T-helper 1 cell treated with Interleukin-12 subunit alpha and Interleukin-12 subunit beta and Interleukin-4 antibody, amounts not matched to agents 30 ng/mL and 1 ng/mL, for 36 hours (primary cell): ENCODE measurements at regions not wholly inside any gene's neighbourhood (a gene's known extent, or its start where the extent isn't known, plus 50 kb on each side); places are given as distances from the start of the nearest gene placed in this dataset.
"Not testable (repeated sequence)": the region's sequence is repeated elsewhere in the genome, so short reads cannot be mapped to it uniquely, and the experiment has no call there.

Source experiments
- intact Hi-C: fragments of 100-400 bp; cut with micrococcal nuclease; formaldehyde crosslinking; loops from one replicate; pipeline ENCODE4 v1.15.1; 2024

DNA sequence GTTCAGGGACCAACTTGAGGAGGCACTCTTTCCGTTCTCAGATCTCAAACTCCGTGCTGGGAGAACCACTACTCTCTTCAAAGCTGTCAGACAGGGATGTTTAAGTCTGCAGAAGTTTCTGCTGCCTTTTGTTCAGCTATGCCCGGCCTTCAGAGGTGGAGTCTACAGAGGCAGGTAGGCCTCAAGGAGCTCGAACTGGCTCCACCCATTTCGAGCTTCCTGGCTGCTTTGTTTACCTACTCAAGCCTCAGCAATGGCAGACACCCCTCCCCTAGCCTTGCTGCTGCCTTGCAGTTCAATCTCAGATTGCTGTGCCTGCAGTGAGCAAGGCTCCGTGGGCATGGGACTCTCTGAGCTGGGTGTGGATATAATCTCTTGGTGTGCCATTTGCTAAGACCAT lies 108.2 kb downstream of the DHRS2 start:
- intact Hi-C loops = not testable (repeated sequence)

- intact Hi-C loops = no loop called here
These were observed 114.2 kb downstream of the DHRS2 start for GRCh38 chr14:23750357-23750756.

GRCh38 chr14:23751616-23752015 lies 115.5 kb downstream of the DHRS2 start:
- intact Hi-C loops = no loop called here

- intact Hi-C loops = no loop called here
These were observed 127.2 kb downstream of the DHRS2 start for GRCh38 chr14:23763394-23763793.

- intact Hi-C loops = no loop called here
These were observed 130.7 kb downstream of the DHRS2 start for GRCh38 chr14:23766737-23767401.

DNA sequence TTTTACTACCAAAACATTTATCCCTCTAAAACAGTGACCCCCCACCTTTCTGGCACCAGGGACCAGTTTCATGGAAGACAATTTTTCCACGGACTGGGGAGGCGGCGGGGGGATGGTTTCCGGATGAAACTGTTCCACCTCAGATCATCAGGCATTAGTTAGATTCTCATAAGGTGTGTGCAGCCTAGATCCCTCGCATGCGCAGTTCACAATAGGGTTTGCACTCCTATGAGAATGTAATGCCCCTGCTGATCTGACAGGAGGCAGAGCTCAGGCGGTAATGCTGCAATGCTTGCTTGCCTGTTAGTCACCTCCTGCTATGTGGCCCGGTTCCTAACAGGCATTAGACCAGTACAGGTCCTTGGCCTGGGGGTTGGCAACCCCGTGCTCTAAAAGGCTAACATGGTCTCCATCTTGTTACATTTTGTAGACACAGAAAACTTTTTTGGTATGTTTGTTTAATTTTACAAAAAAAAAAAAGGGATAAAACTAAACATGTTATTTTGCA lies 133.1 kb downstream of the DHRS2 start:
- intact Hi-C loops = not testable (repeated sequence)

DNA sequence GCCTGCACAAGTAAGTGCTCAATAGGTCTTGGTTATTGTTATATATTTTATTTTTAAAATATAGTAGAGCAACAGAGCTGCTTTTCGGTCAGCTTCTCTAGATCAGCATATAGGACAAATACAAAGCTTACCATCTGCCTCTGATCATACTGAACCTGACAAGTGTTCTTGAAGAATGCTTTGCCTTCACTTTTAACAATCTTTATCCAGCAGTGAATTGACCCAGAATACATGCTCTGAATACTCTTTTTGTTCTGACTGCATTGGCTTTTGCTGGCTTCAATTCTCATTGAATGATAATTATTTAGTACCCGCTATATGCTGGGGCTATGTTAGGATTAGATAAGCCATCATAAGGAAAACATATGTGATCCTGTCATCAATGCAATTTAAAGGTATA lies 137.8 kb downstream of the DHRS2 start:
- intact Hi-C loops = no loop called here

DNA sequence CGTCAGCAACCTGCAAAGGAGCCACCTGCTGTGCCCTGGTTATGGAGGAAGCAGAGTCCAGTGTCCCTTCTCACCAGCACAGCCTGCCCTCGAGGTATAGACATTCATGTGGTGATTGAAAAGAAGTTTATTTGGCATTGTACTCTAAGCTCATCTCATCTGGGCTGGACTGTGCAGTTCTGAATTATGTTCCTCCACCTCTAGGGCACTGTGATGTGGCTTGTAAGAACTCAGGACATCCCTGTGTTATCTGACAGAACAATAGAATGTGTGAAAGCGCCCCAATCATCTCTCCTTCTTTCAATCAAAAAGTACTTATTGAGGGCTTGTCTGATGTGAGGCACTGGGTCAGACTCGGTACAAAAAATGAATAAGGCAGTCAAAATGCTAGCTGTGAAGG lies 140.1 kb downstream of the DHRS2 start:
- intact Hi-C loops = no loop called here

- intact Hi-C loops = no loop called here
These were observed 149.0 kb downstream of the DHRS2 start for GRCh38 chr14:23785208-23785607.

DNA sequence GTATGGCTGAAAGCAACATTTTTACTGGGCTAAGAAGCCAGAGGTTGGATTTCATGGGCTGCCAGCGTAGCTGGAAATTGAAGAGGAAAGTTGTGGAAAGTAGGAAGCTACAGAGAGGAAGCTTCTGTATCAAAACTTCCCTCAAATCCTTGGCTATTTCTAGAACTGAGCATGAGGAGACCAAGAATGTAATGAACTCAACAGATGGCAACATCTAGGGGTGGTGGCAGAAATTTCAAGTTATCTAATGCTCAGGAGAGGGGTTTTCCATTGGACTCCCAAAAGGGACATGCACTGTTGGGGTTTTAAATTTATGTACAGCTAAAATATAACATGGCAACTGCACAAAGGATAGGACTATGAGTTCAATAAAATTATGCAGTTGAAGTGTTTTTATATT lies 151.3 kb downstream of the DHRS2 start:
- intact Hi-C loops = no loop called here

DNA sequence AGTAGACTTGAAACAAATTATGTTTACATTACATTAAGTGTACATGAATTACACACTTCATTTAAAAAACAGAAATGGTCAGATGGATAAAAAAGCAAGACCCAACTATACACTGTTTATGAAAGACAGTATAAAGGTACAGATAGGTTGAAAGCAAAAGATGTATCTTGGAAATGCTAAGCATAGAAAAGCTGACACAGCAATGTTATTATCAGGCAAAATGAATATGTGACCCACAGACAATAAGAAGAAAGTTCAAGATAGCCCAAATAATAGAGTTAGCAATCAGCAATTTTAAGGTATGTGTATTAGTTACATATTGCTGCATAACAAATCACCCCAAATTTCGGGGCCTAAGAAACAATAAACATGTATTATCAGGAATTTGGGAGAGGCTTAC lies 153.5 kb downstream of the DHRS2 start:
- intact Hi-C loops = no loop called here

DNA sequence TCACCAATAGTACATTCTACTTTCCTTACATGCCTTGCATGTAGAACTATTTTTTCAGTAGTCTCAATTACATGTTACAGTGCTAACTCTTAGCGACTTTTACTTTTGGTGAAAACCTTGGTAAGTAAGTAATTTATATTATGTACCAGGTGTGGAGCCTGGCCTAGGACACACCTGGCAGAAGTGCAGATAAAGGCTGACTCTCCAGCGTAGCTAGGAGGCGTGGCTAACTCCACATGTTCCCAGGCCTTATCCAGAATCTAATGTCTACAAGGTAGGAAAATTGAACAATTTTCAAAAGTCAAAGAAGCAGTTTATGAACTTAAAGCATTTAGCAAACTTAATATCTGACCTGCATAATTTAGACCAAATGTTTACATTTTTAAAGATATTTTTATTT lies 157.4 kb downstream of the DHRS2 start:
- intact Hi-C loops = no loop called here

- intact Hi-C loops = no loop called here
These were observed 152.8 kb upstream of the DHRS4 start for GRCh38 chr14:23800811-23801210.

DNA sequence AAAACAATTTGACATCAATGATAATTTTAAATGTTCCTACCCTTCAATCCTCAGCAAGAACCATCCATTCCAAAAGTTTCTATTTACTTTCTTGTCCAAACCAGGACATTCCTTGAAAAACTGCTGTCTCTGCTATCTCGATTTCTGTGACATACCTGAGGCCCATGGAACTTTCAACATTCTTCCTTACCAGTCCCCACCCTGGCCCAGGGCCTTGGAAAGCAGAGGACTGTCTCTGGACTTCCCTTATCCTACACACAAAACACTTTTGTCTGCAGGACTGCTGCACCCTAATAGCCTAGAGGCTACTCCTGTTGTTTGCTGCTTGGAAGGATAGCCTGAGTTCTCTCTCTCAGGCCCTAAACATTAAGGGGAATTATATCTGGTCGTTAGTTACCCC lies 151.8 kb upstream of the DHRS4 start:
- intact Hi-C loops = no loop called here

DNA sequence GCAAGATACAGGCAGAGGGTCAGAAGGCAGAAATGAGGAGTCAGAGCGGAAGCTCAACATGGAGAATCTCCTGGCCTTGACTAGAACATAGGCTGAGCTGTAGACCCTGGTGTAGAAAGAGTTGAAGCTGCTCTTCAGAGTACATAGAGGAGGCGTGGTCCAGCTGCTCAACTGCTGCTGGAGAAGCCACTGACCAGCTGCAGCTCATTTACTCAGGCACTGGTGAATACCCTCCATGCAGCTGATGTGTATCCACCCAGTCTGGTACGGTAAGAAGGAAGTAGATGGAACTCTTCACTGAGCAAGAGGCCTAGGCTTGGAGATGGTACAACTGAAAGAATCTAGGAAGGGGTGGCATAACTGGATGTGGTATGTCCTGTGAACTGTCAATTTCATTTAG lies 148.8 kb upstream of the DHRS4 start:
- intact Hi-C loops = no loop called here

DNA sequence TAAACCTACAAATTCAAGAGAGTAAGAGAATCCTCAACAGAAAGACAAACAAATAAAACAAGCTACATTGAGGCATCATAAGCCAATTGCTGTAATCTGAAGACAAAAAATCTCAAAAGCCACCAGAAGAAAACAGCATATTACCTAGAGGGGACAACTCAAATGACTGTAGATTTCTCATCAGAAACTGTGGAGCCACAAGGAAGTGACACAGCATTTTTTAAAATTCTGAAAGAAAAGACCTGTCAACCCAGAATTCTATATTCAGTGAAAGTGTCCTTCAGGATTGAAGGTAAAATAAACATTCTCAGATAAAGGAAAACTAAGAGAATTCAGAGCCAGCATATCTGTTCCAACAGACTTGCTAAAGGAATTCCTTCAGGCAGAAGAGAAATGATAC lies 147.8 kb upstream of the DHRS4 start:
- intact Hi-C loops = no loop called here

DNA sequence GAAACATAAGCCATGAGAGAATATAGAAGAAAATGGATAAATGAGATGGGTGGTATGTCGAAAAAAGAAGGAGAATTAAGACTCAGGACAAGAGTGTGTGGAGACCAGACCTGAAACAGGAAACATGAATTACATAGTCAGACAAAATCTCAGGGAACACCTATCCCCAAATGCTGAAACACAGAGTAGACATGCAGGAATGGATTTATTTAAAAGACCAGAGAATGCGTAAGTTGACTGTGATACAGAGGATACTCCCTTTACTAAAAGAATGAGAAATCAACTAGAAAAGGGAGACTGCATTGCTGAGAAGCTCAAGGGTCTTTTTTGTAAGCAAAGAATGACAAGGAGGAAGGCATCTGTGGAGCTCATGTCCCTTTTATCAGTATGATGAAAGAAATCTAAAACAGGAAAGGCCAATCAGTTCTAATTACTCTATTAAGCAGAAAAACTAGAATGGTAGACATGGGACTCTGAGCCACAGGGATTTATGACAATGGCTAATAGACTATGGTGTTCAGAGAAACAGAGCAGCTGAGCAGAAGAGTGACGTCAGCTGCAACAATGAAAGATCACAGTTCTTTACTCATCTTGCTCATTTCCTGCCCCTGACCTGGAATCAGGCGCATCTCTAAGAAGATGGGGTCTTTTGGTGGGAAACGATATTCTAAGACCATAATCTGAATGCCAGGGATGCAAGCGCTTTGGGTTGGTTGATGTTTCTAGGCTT lies 138.9 kb upstream of the DHRS4 start:
- intact Hi-C loops = no loop called here

DNA sequence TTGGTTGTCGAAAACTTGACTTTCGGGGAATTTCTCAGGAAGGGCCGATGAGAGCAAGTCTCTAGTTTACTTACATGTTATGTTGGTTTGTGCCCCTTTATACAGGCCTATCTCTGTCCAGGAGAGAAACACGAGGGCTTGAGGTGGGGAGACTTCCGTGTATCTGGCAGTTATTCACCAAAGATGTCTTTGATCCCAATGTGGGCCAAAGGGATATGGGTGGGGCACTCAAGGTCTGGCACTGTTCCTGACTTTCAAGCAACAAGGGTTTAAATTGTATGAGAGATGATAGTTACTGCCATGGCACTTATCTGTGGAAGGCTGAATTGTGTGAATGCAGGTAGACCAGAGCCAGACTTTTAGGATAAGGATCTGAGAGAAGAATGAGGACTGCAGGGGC lies 137.2 kb upstream of the DHRS4 start:
- intact Hi-C loops = no loop called here

GRCh38 chr14:23817164-23817767 lies 136.3 kb upstream of the DHRS4 start:
- intact Hi-C loops = no loop called here

DNA sequence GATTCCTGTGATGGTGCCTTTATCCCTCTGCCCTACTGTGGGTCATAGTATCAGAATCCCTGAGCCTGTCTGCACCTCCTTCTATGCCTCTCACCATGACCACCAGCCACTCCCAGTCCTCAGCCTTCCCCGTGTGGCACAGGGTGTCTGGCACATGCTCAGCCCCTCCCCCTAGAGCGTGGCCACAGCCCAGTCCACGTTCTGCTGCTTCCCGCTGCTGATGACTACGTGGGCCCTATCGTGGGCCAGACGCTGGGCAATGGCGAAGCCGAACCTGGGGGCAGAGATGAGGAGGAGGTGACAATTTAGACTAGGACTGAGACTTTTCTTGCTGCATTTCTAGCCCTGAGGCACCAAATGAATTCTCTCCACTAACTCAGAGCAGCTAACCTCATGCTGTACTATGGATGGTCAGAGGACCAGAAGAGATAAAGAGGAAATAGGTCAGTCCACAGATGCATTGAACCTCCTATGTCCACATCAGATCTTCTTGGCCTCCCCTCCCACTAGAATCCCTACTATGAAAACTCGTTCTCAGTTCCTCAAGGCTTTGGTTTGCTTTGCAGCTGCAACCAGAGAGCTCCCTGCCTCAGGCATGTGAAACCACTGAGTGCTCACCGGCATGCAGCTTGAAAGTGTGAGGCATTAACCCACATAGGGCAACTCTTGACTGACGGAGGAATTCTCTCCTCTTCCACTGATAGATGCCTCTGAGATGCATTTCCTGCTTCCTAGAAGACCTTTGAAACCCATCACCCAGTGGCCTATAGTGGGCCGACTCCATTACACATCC lies 126.3 kb upstream of the DHRS4 start:
- intact Hi-C loops = no loop called here

DNA sequence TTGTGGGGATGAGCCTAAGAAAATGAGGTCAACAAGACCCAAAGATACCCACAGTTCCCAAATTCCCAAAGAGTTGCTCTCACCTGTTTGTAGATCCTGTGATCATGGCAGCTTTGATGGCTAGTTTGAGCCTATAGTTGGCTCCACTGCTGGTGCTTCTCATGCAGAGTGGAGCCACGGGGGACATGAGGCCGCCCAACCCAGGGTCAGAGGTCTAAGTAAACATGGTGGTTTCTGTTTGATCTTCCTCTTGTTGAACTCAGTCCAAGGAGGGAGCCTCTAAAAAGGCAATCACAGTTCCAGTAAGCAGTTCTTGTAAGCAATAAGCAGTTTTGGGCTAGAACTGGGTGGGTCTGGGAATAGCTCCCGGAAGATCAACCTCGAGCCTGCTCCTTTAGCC lies 125.6 kb upstream of the DHRS4 start:
- intact Hi-C loops = no loop called here

DNA sequence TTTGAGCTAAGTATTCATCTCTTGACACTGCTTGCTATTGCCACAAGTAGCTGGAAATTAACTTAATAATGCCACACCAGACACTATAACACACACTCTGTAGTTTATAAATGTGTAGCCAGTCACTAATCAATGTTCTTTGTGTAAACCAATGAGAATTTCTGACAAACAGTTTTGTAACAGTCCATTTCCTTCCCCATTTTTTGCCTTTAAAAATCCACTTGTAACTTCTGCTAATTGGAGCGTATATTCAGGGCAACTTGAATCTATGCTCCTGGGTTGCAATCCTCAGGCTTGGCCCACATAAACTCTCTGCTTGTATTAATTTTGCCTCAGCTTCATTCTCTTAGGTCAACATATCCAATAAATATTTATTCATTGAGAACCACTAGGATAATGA lies 125.0 kb upstream of the DHRS4 start:
- intact Hi-C loops = no loop called here
